ENCODE measurements at regions not wholly inside any gene's neighbourhood (a gene's known extent, or its start where the extent isn't known, plus 50 kb on each side); places are given as distances from the start of the nearest gene placed in this dataset.
"Not testable (repeated sequence)": the region's sequence is repeated elsewhere in the genome, so short reads cannot be mapped to it uniquely, and the experiment has no call there.

GRCh38 chr10:16242859-16243613 lies 193.8 kb upstream of the PTER start:
- no peak for DNase-seq

GRCh38 chr10:16250136-16250535 lies 186.7 kb upstream of the PTER start:
- not testable (repeated sequence) for DNase-seq

- no peak for DNase-seq
These were observed 180.5 kb upstream of the PTER start for GRCh38 chr10:16256336-16256735.

- DNase-seq = no peak
These were observed 178.3 kb upstream of the PTER start for GRCh38 chr10:16258291-16259040.

- DNase-seq = no peak
These were observed 177.1 kb upstream of the PTER start for GRCh38 chr10:16259726-16260125.

GRCh38 chr10:16260388-16260787 lies 176.4 kb upstream of the PTER start:
- DNase-seq = no peak

- no peak for DNase-seq
These were observed 165.2 kb upstream of the PTER start for GRCh38 chr10:16271571-16271970.

- DNase-seq = no peak
These were observed 161.9 kb upstream of the PTER start for GRCh38 chr10:16274911-16275310.

GRCh38 chr10:16280595-16280994 lies 156.2 kb upstream of the PTER start:
- no peak for DNase-seq

GRCh38 chr10:16292366-16292765 lies 144.4 kb upstream of the PTER start:
- no peak for DNase-seq

- no peak for DNase-seq
These were observed 139.7 kb upstream of the PTER start for GRCh38 chr10:16297069-16297468.

GRCh38 chr10:16297642-16298041 lies 139.2 kb upstream of the PTER start:
- DNase-seq = no peak

GRCh38 chr10:16304311-16304710 lies 132.5 kb upstream of the PTER start:
- DNase-seq = no peak

GRCh38 chr10:16310440-16310839 lies 126.4 kb upstream of the PTER start:
- no peak for DNase-seq

- no peak for DNase-seq
These were observed 122.6 kb upstream of the PTER start for GRCh38 chr10:16314259-16314658.

GRCh38 chr10:16316733-16317390 lies 119.9 kb upstream of the PTER start:
- no peak for DNase-seq

GRCh38 chr10:16341637-16342036 lies 95.2 kb upstream of the PTER start:
- DNase-seq = no peak

- DNase-seq = no peak
These were observed 87.9 kb upstream of the PTER start for GRCh38 chr10:16348891-16349290.

GRCh38 chr10:16352146-16352545 lies 84.7 kb upstream of the PTER start:
- no peak for DNase-seq

GRCh38 chr10:16360001-16360400 lies 76.8 kb upstream of the PTER start:
- DNase-seq = peak; percentile 70

- no peak for DNase-seq
These were observed 76.4 kb upstream of the PTER start for GRCh38 chr10:16360425-16360824.

- no peak for DNase-seq
These were observed 75.7 kb upstream of the PTER start for GRCh38 chr10:16361086-16361485.

GRCh38 chr10:16363741-16364140 lies 73.1 kb upstream of the PTER start:
- no peak for DNase-seq

Measured in NCI-H748 treated with DMSO at 0.1 percent for 48 hours (cell line).